Testis (tissue), 2 donors: ENCODE measurements at regions not wholly inside any gene's neighbourhood (a gene's known extent, or its start where the extent isn't known, plus 50 kb on each side); places are given as distances from the start of the nearest gene placed in this dataset.

Experiments
- CTCF ChIP-seq, 3 experiments: fragments of 450-650 bp in 2 of 3; fragments of 200-600 bp in 1 of 3; sonication (generic) in 1 of 3; IDR thresholded peaks; one replicate each; pipeline ENCODE4 v1.5.1; 2016 to 2019; ENCODE audit warnings: antibody characterized with exemption in 3 of 3, mild to moderate bottlenecking in 2 of 3, moderate library complexity in 1 of 3
- POLR2A ChIP-seq: fragments of 450-650 bp; IDR thresholded peaks from one replicate; pipeline ENCODE4 v1.6.1; 2017; ENCODE audit warnings: antibody characterized with exemption, mild to moderate bottlenecking, moderate library complexity

- TF ChIP-seq CTCF (IDR thresholded peaks at IDR 0.05) (peak in 2 of 3 experiments; percentile 8 to 30), POLR2A (no peak)
Measured at GRCh38 chr22:22767876-22768602, 119.6 kb upstream of the IGLL5 start.
